Esophagus squamous epithelium (tissue), 4 donors: ENCODE measurements at regions not wholly inside any gene's neighbourhood (a gene's known extent, or its start where the extent isn't known, plus 50 kb on each side); places are given as distances from the start of the nearest gene placed in this dataset.

Experiments
- POLR2A ChIP-seq, 4 donors: fragments of 450-650 bp; IDR thresholded peaks; one replicate each; pipeline ENCODE4 v1.6.1; 2017; ENCODE audit warnings: antibody characterized with exemption in 4 of 4, mild to moderate bottlenecking in 4 of 4, moderate library complexity in 3 of 4
- TF ChIP-seq, protein P1 (sequence below), 6 experiments: fragments of 450-650 bp in 4 of 6; fragments of 200-600 bp in 2 of 6; sonication (generic) in 2 of 6; IDR thresholded peaks; one replicate each; pipeline ENCODE4 v1.5.1; 2016 to 2019; ENCODE audit warnings: antibody characterized with exemption in 6 of 6, mild to moderate bottlenecking in 4 of 6, moderate library complexity in 4 of 6

DNA sequence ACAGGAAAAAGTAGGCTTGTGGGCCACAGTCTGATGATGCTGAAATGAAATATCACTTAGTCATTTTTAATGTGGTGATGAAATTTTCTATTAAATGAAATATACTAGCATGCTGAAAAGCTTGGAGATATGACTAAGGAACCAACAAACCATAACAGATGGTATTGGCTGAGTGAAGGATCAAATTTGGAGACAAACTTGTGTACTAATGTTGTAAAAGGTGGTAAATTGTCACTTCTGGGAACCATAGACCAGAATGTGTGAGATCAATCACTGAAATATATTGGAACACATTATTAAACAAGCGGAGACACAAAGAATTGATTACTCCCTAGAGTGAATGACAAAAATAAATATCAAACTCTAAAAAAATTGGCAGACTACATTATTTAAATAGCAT is 232.4 kb downstream of the DOK5 start:
- TF ChIP-seq, protein P1, sequence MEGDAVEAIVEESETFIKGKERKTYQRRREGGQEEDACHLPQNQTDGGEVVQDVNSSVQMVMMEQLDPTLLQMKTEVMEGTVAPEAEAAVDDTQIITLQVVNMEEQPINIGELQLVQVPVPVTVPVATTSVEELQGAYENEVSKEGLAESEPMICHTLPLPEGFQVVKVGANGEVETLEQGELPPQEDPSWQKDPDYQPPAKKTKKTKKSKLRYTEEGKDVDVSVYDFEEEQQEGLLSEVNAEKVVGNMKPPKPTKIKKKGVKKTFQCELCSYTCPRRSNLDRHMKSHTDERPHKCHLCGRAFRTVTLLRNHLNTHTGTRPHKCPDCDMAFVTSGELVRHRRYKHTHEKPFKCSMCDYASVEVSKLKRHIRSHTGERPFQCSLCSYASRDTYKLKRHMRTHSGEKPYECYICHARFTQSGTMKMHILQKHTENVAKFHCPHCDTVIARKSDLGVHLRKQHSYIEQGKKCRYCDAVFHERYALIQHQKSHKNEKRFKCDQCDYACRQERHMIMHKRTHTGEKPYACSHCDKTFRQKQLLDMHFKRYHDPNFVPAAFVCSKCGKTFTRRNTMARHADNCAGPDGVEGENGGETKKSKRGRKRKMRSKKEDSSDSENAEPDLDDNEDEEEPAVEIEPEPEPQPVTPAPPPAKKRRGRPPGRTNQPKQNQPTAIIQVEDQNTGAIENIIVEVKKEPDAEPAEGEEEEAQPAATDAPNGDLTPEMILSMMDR (IDR thresholded peaks at IDR 0.05), result no peak
- no peak for TF ChIP-seq POLR2A (IDR thresholded peaks at IDR 0.05)
